ENCODE measurements at regions not wholly inside any gene's neighbourhood (a gene's known extent, or its start where the extent isn't known, plus 50 kb on each side); places are given as distances from the start of the nearest gene placed in this dataset.
A peak's percentile ranks its signal among the peaks of the same experiment; 100 is the strongest.

- ChIA-PET CTCF (interaction anchor here (0.7 kb wide), 1 partner anchor 466 kb away, joined by 3 read pairs; no protein-coding TSS in a partner anchor), POLR2A (ENCODE audit: low non-redundant PET) (no interaction called here)
- no peak overlapping the region for H3K27ac ChIP-seq
- no peak for TF ChIP-seq CTCF (conservative IDR thresholded peaks at IDR 0.05; ENCODE audit: low read depth)
- DNase-seq (ENCODE audit: low spot score): no peak
Observed at GRCh38 chr5:30108051-30108450, 1085.4 kb upstream of the CDH6 start.

GRCh38 chr5:30106596-30106995 is 1086.9 kb upstream of the CDH6 start:
- H3K27ac ChIP-seq: no peak overlapping the region
- CTCF ChIA-PET: interaction anchor here (0.6 to 0.7 kb wide), 3 partner anchors 121 to 847 kb away, joined by 3 read pairs; no protein-coding TSS in a partner anchor
- POLR2A ChIA-PET (ENCODE audit: low non-redundant PET): no interaction called here
- DNase-seq (ENCODE audit: low spot score): no peak
- TF ChIP-seq CTCF (conservative IDR thresholded peaks at IDR 0.05; ENCODE audit: low read depth): no peak

- TF ChIP-seq CTCF (conservative IDR thresholded peaks at IDR 0.05; ENCODE audit: low read depth): no peak
- ChIA-PET POLR2A (ENCODE audit: low non-redundant PET) (no interaction called here), CTCF (no interaction called here)
- DNase-seq (ENCODE audit: low spot score): no peak
- H3K27ac ChIP-seq: no peak overlapping the region
Observed at GRCh38 chr5:30104872-30105596, 1088.5 kb upstream of the CDH6 start.

- no peak for DNase-seq (ENCODE audit: low spot score)
- CTCF ChIA-PET: interaction anchor here (0.5 kb wide), 1 partner anchor 15 kb away, joined by 3 read pairs; no protein-coding TSS in a partner anchor
- POLR2A ChIA-PET (ENCODE audit: low non-redundant PET): no interaction called here
- TF ChIP-seq CTCF (conservative IDR thresholded peaks at IDR 0.05; ENCODE audit: low read depth): no peak
- no peak overlapping the region for H3K27ac ChIP-seq
Observed at GRCh38 chr5:30103452-30104202, 1089.9 kb upstream of the CDH6 start.

GRCh38 chr5:30103052-30103451 is 1090.4 kb upstream of the CDH6 start:
- no peak for TF ChIP-seq CTCF (conservative IDR thresholded peaks at IDR 0.05; ENCODE audit: low read depth)
- peak; percentile 44 for DNase-seq (ENCODE audit: low spot score)
- POLR2A ChIA-PET (ENCODE audit: low non-redundant PET): no interaction called here
- H3K27ac ChIP-seq: no peak overlapping the region
- CTCF ChIA-PET: no interaction called here

- CTCF ChIA-PET: no interaction called here
- no peak for TF ChIP-seq CTCF (conservative IDR thresholded peaks at IDR 0.05; ENCODE audit: low read depth)
- POLR2A ChIA-PET (ENCODE audit: low non-redundant PET): no interaction called here
- no peak overlapping the region for H3K27ac ChIP-seq
- DNase-seq (ENCODE audit: low spot score): no peak
Observed at GRCh38 chr5:30102185-30102584, 1091.3 kb upstream of the CDH6 start.
